ENCODE measurements at regions not wholly inside any gene's neighbourhood (a gene's known extent, or its start where the extent isn't known, plus 50 kb on each side); places are given as distances from the start of the nearest gene placed in this dataset.

GRCh38 chr10:10901906-10902305 is 115.8 kb upstream of the CELF2 start:
- no peaks in the 10 kb centered on the region for H3K36me3 ChIP-seq (ENCODE audit: control insufficient read depth in 2 of 2, extremely low read depth in 1 of 2, insufficient read depth in 1 of 2, low read length in 1 of 2)
- Mint-ChIP-seq H3K27me3 (peaks cover 0 to 3% of the 10 kb centered on the region in 2 donors), H3K27ac (no peak overlapping the region), H3K4me1 (no peaks in the 10 kb centered on the region), H3K4me3 (no peak overlapping the region), H3K9me3 (no peaks in the 10 kb centered on the region), H3K36me3 (no peaks in the 10 kb centered on the region)
- no peaks in the 10 kb centered on the region for H3K9me3 ChIP-seq
- WGBS (ENCODE audit: insufficient coverage) = no CpG with 5 or more reads among the region's 3 CpGs
- H3K27ac ChIP-seq (ENCODE audit: low read length) = no peak overlapping the region
- H3K27me3 ChIP-seq (replicated peaks in 1 of 2; ENCODE audit: control insufficient read depth in 2 of 2, extremely low read depth in 1 of 2, insufficient read depth in 2 of 2, low read length in 1 of 2) = no peaks in the 10 kb centered on the region
- no peak for DNase-seq
- CTCF ChIA-PET = no interaction called here
- H3K4me3 ChIP-seq (ENCODE audit: control insufficient read depth in 1 of 2, extremely low read depth in 1 of 2, low read length in 1 of 2) = no peak overlapping the region
- no peaks in the 10 kb centered on the region for H3K4me1 ChIP-seq (ENCODE audit: control insufficient read depth in 1 of 2, extremely low read depth in 1 of 2, insufficient read depth in 2 of 2, low read length in 2 of 2)
- POLR2A ChIA-PET = no interaction called here
- no peak for ATAC-seq (replicated peaks in 1 of 4)

GRCh38 chr10:10902951-10903350 is 114.7 kb upstream of the CELF2 start:
- no peak overlapping the region for H3K4me3 Mint-ChIP-seq
- no peaks in the 10 kb centered on the region for H3K36me3 Mint-ChIP-seq
- H3K27me3 ChIP-seq (replicated peaks in 1 of 2; ENCODE audit: control insufficient read depth in 2 of 2, extremely low read depth in 1 of 2, insufficient read depth in 2 of 2, low read length in 1 of 2) = peaks cover 0 to 2% of the 10 kb centered on the region in 2 experiments
- ATAC-seq (replicated peaks in 1 of 4) (no peak), DNase-seq (no peak)
- no peak overlapping the region for H3K27ac Mint-ChIP-seq
- no peaks in the 10 kb centered on the region for H3K9me3 Mint-ChIP-seq
- ChIA-PET POLR2A (interaction anchor here in 1 of 2 donors (0.6 kb wide), 1 partner anchor 156 kb away, joined by 3 read pairs; no protein-coding TSS in a partner anchor), CTCF (interaction anchor here in 1 of 2 donors (0.6 kb wide), 1 partner anchor 282 kb away, joined by 3 read pairs; no protein-coding TSS in a partner anchor)
- no peaks in the 10 kb centered on the region for H3K4me1 Mint-ChIP-seq
- no peaks in the 10 kb centered on the region for H3K36me3 ChIP-seq (ENCODE audit: control insufficient read depth in 2 of 2, extremely low read depth in 1 of 2, insufficient read depth in 1 of 2, low read length in 1 of 2)
- H3K27ac ChIP-seq (ENCODE audit: low read length) = no peak overlapping the region
- no CpG with 5 or more reads among the region's 2 CpGs for WGBS (ENCODE audit: insufficient coverage)
- no peaks in the 10 kb centered on the region for H3K4me1 ChIP-seq (ENCODE audit: control insufficient read depth in 1 of 2, extremely low read depth in 1 of 2, insufficient read depth in 2 of 2, low read length in 2 of 2)
- H3K4me3 ChIP-seq (ENCODE audit: control insufficient read depth in 1 of 2, extremely low read depth in 1 of 2, low read length in 1 of 2) = no peak overlapping the region
- H3K27me3 Mint-ChIP-seq = peaks cover 2 to 3% of the 10 kb centered on the region in 2 donors
- H3K9me3 ChIP-seq = no peaks in the 10 kb centered on the region

- CTCF ChIA-PET = no interaction called here
- Histone ChIP-seq H3K36me3 (ENCODE audit: control insufficient read depth in 2 of 2, extremely low read depth in 1 of 2, insufficient read depth in 1 of 2, low read length in 1 of 2) (no peaks in the 10 kb centered on the region), H3K27ac (ENCODE audit: low read length) (no peak overlapping the region), H3K4me1 (ENCODE audit: control insufficient read depth in 1 of 2, extremely low read depth in 1 of 2, insufficient read depth in 2 of 2, low read length in 2 of 2) (no peaks in the 10 kb centered on the region), H3K27me3 (replicated peaks in 1 of 2; ENCODE audit: control insufficient read depth in 2 of 2, extremely low read depth in 1 of 2, insufficient read depth in 2 of 2, low read length in 1 of 2) (peaks cover 0 to 2% of the 10 kb centered on the region in 2 experiments), H3K4me3 (ENCODE audit: control insufficient read depth in 1 of 2, extremely low read depth in 1 of 2, low read length in 1 of 2) (no peak overlapping the region), H3K9me3 (no peaks in the 10 kb centered on the region)
- H3K27me3 Mint-ChIP-seq = peaks cover 2 to 3% of the 10 kb centered on the region in 2 donors
- POLR2A ChIA-PET = no interaction called here
- H3K9me3 Mint-ChIP-seq = no peaks in the 10 kb centered on the region
- H3K27ac Mint-ChIP-seq = no peak overlapping the region
- DNase-seq = no peak
- H3K36me3 Mint-ChIP-seq = no peaks in the 10 kb centered on the region
- no peak overlapping the region for H3K4me3 Mint-ChIP-seq
- 40% methylated on average over 1 of the region's 2 CpGs for WGBS (ENCODE audit: insufficient coverage)
- no peak for ATAC-seq (replicated peaks in 1 of 4)
- no peaks in the 10 kb centered on the region for H3K4me1 Mint-ChIP-seq
Observed at GRCh38 chr10:10903620-10904019, 114.1 kb upstream of the CELF2 start.

- Mint-ChIP-seq H3K9me3 (no peaks in the 10 kb centered on the region), H3K4me1 (peaks cover 0 to 5% (median 3%) of the 10 kb centered on the region in 3 donors), H3K36me3 (no peaks in the 10 kb centered on the region), H3K27ac (no peak overlapping the region), H3K4me3 (no peak overlapping the region), H3K27me3 (peaks cover 28 to 29% of the 10 kb centered on the region in 2 donors)
- CTCF ChIA-PET = no interaction called here
- POLR2A ChIA-PET = no interaction called here
- no peaks in the 10 kb centered on the region for H3K36me3 ChIP-seq (ENCODE audit: control insufficient read depth in 2 of 2, extremely low read depth in 1 of 2, insufficient read depth in 1 of 2, low read length in 1 of 2)
- DNase-seq (no peak), ATAC-seq (replicated peaks in 1 of 4) (no peak)
- WGBS (ENCODE audit: insufficient coverage) = 77% methylated on average over 4 of the region's 7 CpGs
- no peak overlapping the region for H3K4me3 ChIP-seq (ENCODE audit: control insufficient read depth in 1 of 2, extremely low read depth in 1 of 2, low read length in 1 of 2)
- H3K4me1 ChIP-seq (ENCODE audit: control insufficient read depth in 1 of 2, extremely low read depth in 1 of 2, insufficient read depth in 2 of 2, low read length in 2 of 2) = no peaks in the 10 kb centered on the region
- H3K9me3 ChIP-seq = no peaks in the 10 kb centered on the region
- H3K27me3 ChIP-seq (replicated peaks in 1 of 2; ENCODE audit: control insufficient read depth in 2 of 2, extremely low read depth in 1 of 2, insufficient read depth in 2 of 2, low read length in 1 of 2) = peaks cover 0 to 15% of the 10 kb centered on the region in 2 experiments
- no peak overlapping the region for H3K27ac ChIP-seq (ENCODE audit: low read length)
Observed at GRCh38 chr10:10910634-10911033, 107.0 kb upstream of the CELF2 start.

GRCh38 chr10:10911035-10911434 is 106.6 kb upstream of the CELF2 start:
- Mint-ChIP-seq H3K36me3 (no peaks in the 10 kb centered on the region), H3K4me1 (peaks cover 0 to 5% (median 3%) of the 10 kb centered on the region in 3 donors), H3K27me3 (peaks cover 28 to 29% of the 10 kb centered on the region in 2 donors), H3K4me3 (no peak overlapping the region), H3K9me3 (no peaks in the 10 kb centered on the region), H3K27ac (no peak overlapping the region)
- ChIA-PET CTCF (no interaction called here), POLR2A (no interaction called here)
- ATAC-seq (replicated peaks in 1 of 4) (no peak), DNase-seq (no peak)
- no peaks in the 10 kb centered on the region for H3K4me1 ChIP-seq (ENCODE audit: control insufficient read depth in 1 of 2, extremely low read depth in 1 of 2, insufficient read depth in 2 of 2, low read length in 2 of 2)
- H3K36me3 ChIP-seq (ENCODE audit: control insufficient read depth in 2 of 2, extremely low read depth in 1 of 2, insufficient read depth in 1 of 2, low read length in 1 of 2) = no peaks in the 10 kb centered on the region
- 100% methylated on average over 2 of the region's 5 CpGs for WGBS (ENCODE audit: insufficient coverage)
- H3K9me3 ChIP-seq = no peaks in the 10 kb centered on the region
- no peak overlapping the region for H3K27ac ChIP-seq (ENCODE audit: low read length)
- H3K4me3 ChIP-seq (ENCODE audit: control insufficient read depth in 1 of 2, extremely low read depth in 1 of 2, low read length in 1 of 2) = no peak overlapping the region
- H3K27me3 ChIP-seq (replicated peaks in 1 of 2; ENCODE audit: control insufficient read depth in 2 of 2, extremely low read depth in 1 of 2, insufficient read depth in 2 of 2, low read length in 1 of 2) = peaks cover 0 to 15% of the 10 kb centered on the region in 2 experiments

- CTCF ChIA-PET = no interaction called here
- Mint-ChIP-seq H3K4me3 (no peak overlapping the region), H3K27me3 (peaks cover 28 to 29% of the 10 kb centered on the region in 2 donors), H3K36me3 (no peaks in the 10 kb centered on the region), H3K4me1 (peaks cover 0 to 5% (median 3%) of the 10 kb centered on the region in 3 donors), H3K27ac (no peak overlapping the region), H3K9me3 (no peaks in the 10 kb centered on the region)
- H3K4me3 ChIP-seq (ENCODE audit: control insufficient read depth in 1 of 2, extremely low read depth in 1 of 2, low read length in 1 of 2) = no peak overlapping the region
- ATAC-seq (replicated peaks in 1 of 4) (no peak), DNase-seq (no peak)
- H3K4me1 ChIP-seq (ENCODE audit: control insufficient read depth in 1 of 2, extremely low read depth in 1 of 2, insufficient read depth in 2 of 2, low read length in 2 of 2) = no peaks in the 10 kb centered on the region
- no peaks in the 10 kb centered on the region for H3K36me3 ChIP-seq (ENCODE audit: control insufficient read depth in 2 of 2, extremely low read depth in 1 of 2, insufficient read depth in 1 of 2, low read length in 1 of 2)
- no peak overlapping the region for H3K27ac ChIP-seq (ENCODE audit: low read length)
- POLR2A ChIA-PET = no interaction called here
- peaks cover 0 to 16% of the 10 kb centered on the region in 2 experiments for H3K27me3 ChIP-seq (replicated peaks in 1 of 2; ENCODE audit: control insufficient read depth in 2 of 2, extremely low read depth in 1 of 2, insufficient read depth in 2 of 2, low read length in 1 of 2)
- H3K9me3 ChIP-seq = no peaks in the 10 kb centered on the region
- WGBS (ENCODE audit: insufficient coverage) = 88% methylated on average over 15 of the region's 17 CpGs
Observed at GRCh38 chr10:10911471-10911921, 106.2 kb upstream of the CELF2 start.

- ChIA-PET POLR2A (no interaction called here), CTCF (no interaction called here)
- no CpG with 5 or more reads among the region's 4 CpGs for WGBS (ENCODE audit: insufficient coverage)
Observed at GRCh38 chr10:10914144-10914543, 103.5 kb upstream of the CELF2 start.

More at GRCh38 chr10:10914144-10914543, 103.5 kb upstream of the CELF2 start:
- H3K36me3 Mint-ChIP-seq = no peaks in the 10 kb centered on the region
- ATAC-seq (replicated peaks in 1 of 4) = no peak
- Histone ChIP-seq H3K4me1 (ENCODE audit: control insufficient read depth in 1 of 2, extremely low read depth in 1 of 2, insufficient read depth in 2 of 2, low read length in 2 of 2) (no peaks in the 10 kb centered on the region), H3K4me3 (ENCODE audit: control insufficient read depth in 1 of 2, extremely low read depth in 1 of 2, low read length in 1 of 2) (no peak overlapping the region), H3K27ac (ENCODE audit: low read length) (no peak overlapping the region), H3K9me3 (no peaks in the 10 kb centered on the region), H3K36me3 (ENCODE audit: control insufficient read depth in 2 of 2, extremely low read depth in 1 of 2, insufficient read depth in 1 of 2, low read length in 1 of 2) (no peaks in the 10 kb centered on the region), H3K27me3 (replicated peaks in 1 of 2; ENCODE audit: control insufficient read depth in 2 of 2, extremely low read depth in 1 of 2, insufficient read depth in 2 of 2, low read length in 1 of 2) (peaks cover 0 to 13% of the 10 kb centered on the region in 2 experiments)
- no peak for DNase-seq
- peaks cover 27 to 28% of the 10 kb centered on the region in 2 donors for H3K27me3 Mint-ChIP-seq
- no peak overlapping the region for H3K27ac Mint-ChIP-seq
- peaks cover 0 to 5% (median 3%) of the 10 kb centered on the region in 3 donors for H3K4me1 Mint-ChIP-seq
- H3K9me3 Mint-ChIP-seq = no peaks in the 10 kb centered on the region
- H3K4me3 Mint-ChIP-seq = no peak overlapping the region
